Loucy (cell line): ENCODE measurements at regions not wholly inside any gene's neighbourhood (a gene's known extent, or its start where the extent isn't known, plus 50 kb on each side); places are given as distances from the start of the nearest gene placed in this dataset.

Experiments
- H2AFZ ChIP-seq: fragments of 200-600 bp; sonication (generic); 2 replicates; pipeline ENCODE4 v1.6.0; 2016; ENCODE audit warnings: antibody characterized with exemption, mild to moderate bottlenecking, low read length, moderate library complexity
- H3F3A ChIP-seq: fragments of 200-600 bp; 2 replicates; pipeline ENCODE4 v1.6.0; 2016; ENCODE audit warnings: antibody characterized with exemption, low read depth, mild to moderate bottlenecking
- H3K27me3 ChIP-seq: fragments of 200-600 bp; sonication (generic); 2 replicates; pipeline ENCODE4 v1.6.1; 2014; ENCODE audit warnings: low read length, mild to moderate bottlenecking; ENCODE audit not compliant: insufficient read depth, poor library complexity, severe bottlenecking
- H3K36me3 ChIP-seq: fragments of 200-600 bp; sonication (generic); 2 replicates; pipeline ENCODE4 v1.6.1; 2016; ENCODE audit warnings: low read length; ENCODE audit not compliant: insufficient read depth
- H3K4me1 ChIP-seq: fragments of 200-600 bp; sonication (generic); 2 replicates; pipeline ENCODE4 v1.5.1; 2014; ENCODE audit warnings: low read length, mild to moderate bottlenecking; ENCODE audit not compliant: insufficient read depth, poor library complexity, severe bottlenecking
- H3K4me2 ChIP-seq: fragments of 200-600 bp; sonication (generic); 2 replicates; pipeline ENCODE4 v1.6.0; 2014; ENCODE audit warnings: antibody characterized with exemption, low read length, low read depth, mild to moderate bottlenecking; ENCODE audit not compliant: poor library complexity, severe bottlenecking
- H3K4me3 ChIP-seq: fragments of 200-600 bp; sonication (generic); 2 replicates; pipeline ENCODE4 v1.5.1; 2014; ENCODE audit warnings: low read length, mild to moderate bottlenecking, mixed read lengths; ENCODE audit not compliant: poor library complexity, severe bottlenecking
- H3K79me2 ChIP-seq: fragments of 200-600 bp; sonication (generic); 2 replicates; pipeline ENCODE4 v1.6.1; 2014; ENCODE audit warnings: low read length; ENCODE audit not compliant: insufficient read depth
- H3K9ac ChIP-seq: fragments of 200-600 bp; sonication (generic); 2 replicates; pipeline ENCODE4 v1.6.0; 2014; ENCODE audit warnings: mild to moderate bottlenecking, low read depth, low read length, moderate library complexity; ENCODE audit not compliant: poor library complexity, severe bottlenecking
- H3K9me2 ChIP-seq: fragments of 200-600 bp; sonication (generic); replicated peaks from 2 replicates; pipeline ENCODE4 v1.6.1; 2016; ENCODE audit warnings: low read depth, low read length, mixed read lengths
- H3K9me3 ChIP-seq: fragments of 200-600 bp; sonication (generic); 2 replicates; pipeline ENCODE4 v1.6.1; 2014; ENCODE audit warnings: mild to moderate bottlenecking, antibody characterized with exemption, low read length, low read depth; ENCODE audit not compliant: insufficient read depth
- H4K20me1 ChIP-seq: fragments of 200-600 bp; sonication (generic); 2 replicates; pipeline ENCODE4 v1.6.0; 2014; ENCODE audit warnings: antibody characterized with exemption, low read length, mild to moderate bottlenecking; ENCODE audit not compliant: insufficient read depth, poor library complexity, severe bottlenecking
- CTCF ChIP-seq: fragments of 200-600 bp; sonication (generic); conservative IDR thresholded peaks from 2 replicates; pipeline ENCODE4 v1.5.1; 2014; ENCODE audit warnings: mild to moderate bottlenecking, antibody characterized with exemption, low read length
- EZH2phosphoT487 ChIP-seq: fragments of 200-600 bp; IDR thresholded peaks from 2 replicates; pipeline ENCODE4 v1.6.1; 2018; ENCODE audit warnings: antibody characterized with exemption, mild to moderate bottlenecking, moderate library complexity, borderline replicate concordance

DNA sequence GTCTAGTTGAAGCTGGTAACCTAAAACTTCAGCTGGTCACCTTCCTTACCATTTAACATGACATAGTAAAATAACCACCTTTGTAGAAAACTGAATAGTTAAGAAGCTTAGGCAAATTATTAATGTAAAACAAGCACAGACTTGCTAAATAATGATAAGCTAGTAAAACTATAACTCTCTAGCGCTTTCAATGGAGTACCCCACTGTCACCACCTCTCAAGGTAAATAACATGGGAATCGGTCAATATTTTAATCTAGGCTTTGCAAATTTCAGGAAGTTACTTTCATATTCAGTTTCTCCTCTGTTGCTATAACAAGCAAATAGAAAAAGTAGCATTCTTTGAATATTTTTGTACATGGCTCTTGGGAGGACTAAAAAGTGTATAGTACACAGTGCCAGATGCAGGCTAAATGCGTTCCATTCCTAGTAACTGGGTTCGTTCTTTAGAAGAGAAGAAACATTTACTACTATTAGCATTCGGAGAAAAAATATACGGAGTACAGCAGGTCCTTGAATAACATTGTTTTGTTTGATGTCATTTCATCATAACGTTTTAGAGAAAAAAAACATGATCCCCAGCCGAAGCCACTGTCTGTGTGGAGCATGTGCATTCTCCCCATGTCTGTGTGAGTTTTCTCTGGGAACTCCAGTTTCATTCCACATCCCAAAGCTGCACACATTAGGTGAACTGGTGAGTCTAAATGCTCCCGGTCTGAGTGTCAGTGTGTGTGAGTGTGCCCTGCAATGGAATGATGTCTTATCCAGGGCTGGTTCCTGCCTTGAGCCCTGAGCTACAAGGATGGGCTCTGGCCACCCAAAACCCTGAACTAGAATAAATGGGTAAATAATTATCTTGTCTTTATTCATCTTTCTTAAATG is 52.5 kb downstream of the EPRS1 start:
- Histone ChIP-seq H3K4me1 (no peaks in the 10 kb centered on the region), H3K27me3 (no peaks in the 10 kb centered on the region), H3K36me3 (peaks cover 37% of the 10 kb centered on the region; the same call in 1 of the 2 replicates), H3K4me2 (no peak overlapping the region), H3K9ac (no peak overlapping the region), H3K79me2 (no peaks in the 10 kb centered on the region), H3F3A (no peaks in the 10 kb centered on the region), H3K9me3 (no peaks in the 10 kb centered on the region), H4K20me1 (no peaks in the 10 kb centered on the region), H3K9me2 (no peaks in the 10 kb centered on the region), H2AFZ (no peak overlapping the region), H3K4me3 (no peak overlapping the region)
- TF ChIP-seq EZH2phosphoT487: no peak
- TF ChIP-seq CTCF: no peak

- Histone ChIP-seq H3K36me3 (peaks cover 43% of the 10 kb centered on the region; the same call in 1 of the 2 replicates), H3K9me2 (no peaks in the 10 kb centered on the region), H3K9me3 (no peaks in the 10 kb centered on the region), H2AFZ (no peak overlapping the region), H3K4me1 (no peaks in the 10 kb centered on the region), H3K27me3 (no peaks in the 10 kb centered on the region), H3K79me2 (no peaks in the 10 kb centered on the region), H3K4me3 (no peak overlapping the region), H3K9ac (no peak overlapping the region), H3K4me2 (no peak overlapping the region), H3F3A (no peaks in the 10 kb centered on the region), H4K20me1 (no peaks in the 10 kb centered on the region)
- TF ChIP-seq EZH2phosphoT487: no peak
- no peak for TF ChIP-seq CTCF
Observed at GRCh38 chr1:219991919-219992318, 54.4 kb downstream of the EPRS1 start.

GRCh38 chr1:219991511-219991810 is 54.8 kb downstream of the EPRS1 start:
- Histone ChIP-seq H4K20me1 (no peaks in the 10 kb centered on the region), H3K27me3 (no peaks in the 10 kb centered on the region), H3K4me3 (no peak overlapping the region), H3K9ac (no peak overlapping the region), H3K36me3 (peaks cover 43% of the 10 kb centered on the region; the same call in 1 of the 2 replicates), H3K79me2 (no peaks in the 10 kb centered on the region), H2AFZ (no peak overlapping the region), H3K9me3 (no peaks in the 10 kb centered on the region), H3F3A (no peaks in the 10 kb centered on the region), H3K4me1 (no peaks in the 10 kb centered on the region), H3K4me2 (no peak overlapping the region), H3K9me2 (no peaks in the 10 kb centered on the region)
- TF ChIP-seq CTCF (no peak), EZH2phosphoT487 (no peak)
